ENCODE measurements at regions not wholly inside any gene's neighbourhood (a gene's known extent, or its start where the extent isn't known, plus 50 kb on each side); places are given as distances from the start of the nearest gene placed in this dataset.

DNA sequence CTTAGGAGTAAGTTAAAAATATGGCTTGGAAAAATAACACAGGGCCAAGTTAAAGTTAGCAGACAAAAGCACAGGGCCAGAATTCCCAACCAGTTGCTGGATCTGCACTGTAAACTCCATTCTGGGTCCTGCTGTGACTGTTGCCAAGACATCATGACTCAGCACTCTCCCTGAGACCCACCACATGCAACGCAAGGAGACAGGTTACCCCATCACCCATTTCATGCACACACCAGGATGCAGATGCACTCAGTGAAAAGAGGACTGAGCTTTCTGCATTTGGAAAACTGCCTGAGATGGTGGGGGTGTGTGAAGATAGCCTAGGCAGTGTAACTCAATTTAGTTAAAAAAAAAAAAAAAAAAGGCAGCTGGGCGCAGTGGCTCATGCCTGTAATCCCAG lies 97.6 kb upstream of the ZNF438 start:
- H3K9me3 Mint-ChIP-seq (ENCODE audit: unreplicated experiment), result no peaks in the 10 kb centered on the region
- Histone ChIP-seq H3K4me3 (ENCODE audit: insufficient read depth, low read depth, low read length) (no peak overlapping the region), H3K4me2 (ENCODE audit: low read length) (no peak overlapping the region), H3K27me3 (ENCODE audit: insufficient read depth, low read length) (no peaks in the 10 kb centered on the region), H3K36me3 (ENCODE audit: insufficient read depth, low read length) (no peaks in the 10 kb centered on the region), H3K9ac (ENCODE audit: low read length) (no peak overlapping the region), H4K20me1 (ENCODE audit: insufficient read depth, low read length) (no peaks in the 10 kb centered on the region), H3K9me3 (ENCODE audit: insufficient read depth, low read depth, low read length) (no peaks in the 10 kb centered on the region), H3K4me1 (ENCODE audit: insufficient read depth, low read length) (peaks cover 20% of the 10 kb centered on the region), H2AFZ (ENCODE audit: low read depth, low read length) (no peak overlapping the region), H3K27ac (ENCODE audit: low read depth, low read length) (peak overlapping the region; percentile 31), H3K79me2 (ENCODE audit: insufficient read depth, low read length) (no peaks in the 10 kb centered on the region)
- TF ChIP-seq, protein P1, sequence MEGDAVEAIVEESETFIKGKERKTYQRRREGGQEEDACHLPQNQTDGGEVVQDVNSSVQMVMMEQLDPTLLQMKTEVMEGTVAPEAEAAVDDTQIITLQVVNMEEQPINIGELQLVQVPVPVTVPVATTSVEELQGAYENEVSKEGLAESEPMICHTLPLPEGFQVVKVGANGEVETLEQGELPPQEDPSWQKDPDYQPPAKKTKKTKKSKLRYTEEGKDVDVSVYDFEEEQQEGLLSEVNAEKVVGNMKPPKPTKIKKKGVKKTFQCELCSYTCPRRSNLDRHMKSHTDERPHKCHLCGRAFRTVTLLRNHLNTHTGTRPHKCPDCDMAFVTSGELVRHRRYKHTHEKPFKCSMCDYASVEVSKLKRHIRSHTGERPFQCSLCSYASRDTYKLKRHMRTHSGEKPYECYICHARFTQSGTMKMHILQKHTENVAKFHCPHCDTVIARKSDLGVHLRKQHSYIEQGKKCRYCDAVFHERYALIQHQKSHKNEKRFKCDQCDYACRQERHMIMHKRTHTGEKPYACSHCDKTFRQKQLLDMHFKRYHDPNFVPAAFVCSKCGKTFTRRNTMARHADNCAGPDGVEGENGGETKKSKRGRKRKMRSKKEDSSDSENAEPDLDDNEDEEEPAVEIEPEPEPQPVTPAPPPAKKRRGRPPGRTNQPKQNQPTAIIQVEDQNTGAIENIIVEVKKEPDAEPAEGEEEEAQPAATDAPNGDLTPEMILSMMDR (IDR thresholded peaks at IDR 0.05; ENCODE audit: insufficient read depth, low read depth, low read length), result no peak
- TF ChIP-seq EZH2 (IDR thresholded peaks at IDR 0.05; ENCODE audit: insufficient read depth, low read length), result no peak
- H3K4me1 Mint-ChIP-seq (ENCODE audit: low read depth, unreplicated experiment), result peaks cover 15% of the 10 kb centered on the region
- peak; percentile 92 for FAIRE-seq
- DNase-seq (ENCODE audit: low read depth), result peak; percentile 93
- H3K27ac Mint-ChIP-seq (ENCODE audit: unreplicated experiment), result peak overlapping the region; percentile 34
- H3K4me3 Mint-ChIP-seq (ENCODE audit: unreplicated experiment), result no peak overlapping the region
- H3K36me3 Mint-ChIP-seq (ENCODE audit: low read depth, unreplicated experiment), result peaks cover 5% of the 10 kb centered on the region
- H3K27me3 Mint-ChIP-seq (ENCODE audit: low read depth, unreplicated experiment), result peaks cover 15% of the 10 kb centered on the region

DNA sequence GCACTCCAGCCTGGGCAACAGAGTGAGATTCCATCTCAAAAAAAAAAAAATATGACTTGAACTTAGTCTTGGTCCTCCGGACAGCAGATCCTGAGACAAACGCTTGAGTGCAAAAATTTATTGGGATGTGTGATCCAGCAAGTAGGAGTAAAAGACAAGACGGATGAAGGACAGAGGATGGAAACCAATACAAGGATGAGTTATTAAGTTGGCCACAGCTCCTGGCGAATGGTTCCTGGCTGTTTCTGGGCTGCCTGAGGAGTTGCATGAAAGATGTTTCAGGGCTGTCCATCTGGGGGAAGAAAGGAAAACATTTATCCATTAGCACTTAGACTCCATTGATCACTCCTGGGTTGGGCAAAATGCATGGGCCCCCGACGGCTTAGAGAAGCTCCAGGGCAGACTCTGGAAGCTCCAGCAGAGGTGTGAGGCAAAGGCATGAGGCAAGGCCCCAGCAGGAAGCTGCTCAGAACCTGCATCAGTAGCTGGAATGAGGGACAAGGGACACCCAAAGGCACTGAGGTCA lies 98.3 kb upstream of the ZNF438 start:
- no peak overlapping the region for H3K27ac Mint-ChIP-seq (ENCODE audit: unreplicated experiment)
- no peak overlapping the region for H3K27ac ChIP-seq (ENCODE audit: low read depth, low read length)
- peaks cover 25% of the 10 kb centered on the region for H3K4me1 ChIP-seq (ENCODE audit: insufficient read depth, low read length)
- H3K4me3 Mint-ChIP-seq (ENCODE audit: unreplicated experiment), result no peak overlapping the region
- H3K9me3 Mint-ChIP-seq (ENCODE audit: unreplicated experiment), result no peaks in the 10 kb centered on the region
- peaks cover 21% of the 10 kb centered on the region for H3K4me1 Mint-ChIP-seq (ENCODE audit: low read depth, unreplicated experiment)
- TF ChIP-seq, protein P1 (IDR thresholded peaks at IDR 0.05; ENCODE audit: insufficient read depth, low read depth, low read length), result no peak
- TF ChIP-seq EZH2 (IDR thresholded peaks at IDR 0.05; ENCODE audit: insufficient read depth, low read length), result no peak
- H3K79me2 ChIP-seq (ENCODE audit: insufficient read depth, low read length), result no peaks in the 10 kb centered on the region
- no peak overlapping the region for H3K4me3 ChIP-seq (ENCODE audit: insufficient read depth, low read depth, low read length)
- no peak overlapping the region for H2AFZ ChIP-seq (ENCODE audit: low read depth, low read length)
- FAIRE-seq (no peak), DNase-seq (ENCODE audit: low read depth) (no peak)
- H3K9ac ChIP-seq (ENCODE audit: low read length), result no peak overlapping the region
- H4K20me1 ChIP-seq (ENCODE audit: insufficient read depth, low read length), result no peaks in the 10 kb centered on the region
- H3K36me3 Mint-ChIP-seq (ENCODE audit: low read depth, unreplicated experiment), result peaks cover 5% of the 10 kb centered on the region
- H3K4me2 ChIP-seq (ENCODE audit: low read length), result no peak overlapping the region
- no peaks in the 10 kb centered on the region for H3K36me3 ChIP-seq (ENCODE audit: insufficient read depth, low read length)
- H3K27me3 ChIP-seq (ENCODE audit: insufficient read depth, low read length), result no peaks in the 10 kb centered on the region
- peaks cover 8% of the 10 kb centered on the region for H3K27me3 Mint-ChIP-seq (ENCODE audit: low read depth, unreplicated experiment)
- H3K9me3 ChIP-seq (ENCODE audit: insufficient read depth, low read depth, low read length), result no peaks in the 10 kb centered on the region

DNA sequence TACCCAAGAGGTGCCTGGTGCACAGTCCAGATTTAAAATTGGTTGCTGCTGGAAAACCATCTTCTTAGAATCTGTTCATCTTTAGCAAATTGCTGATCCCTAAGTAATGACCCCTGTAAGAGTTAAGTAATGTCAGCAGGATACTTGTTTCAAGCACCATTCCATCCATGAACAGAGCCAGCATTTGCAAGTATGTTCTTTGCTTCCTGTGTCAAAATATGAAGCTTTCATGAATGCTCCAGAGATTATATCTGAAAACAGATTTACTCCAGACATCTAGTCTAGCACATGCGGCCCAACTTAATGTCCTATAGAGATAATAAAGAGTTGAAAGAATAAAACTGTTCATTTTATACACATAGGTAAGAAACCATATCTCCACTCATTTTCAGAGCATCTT lies 98.7 kb upstream of the ZNF438 start:
- H3K27ac Mint-ChIP-seq (ENCODE audit: unreplicated experiment), result no peak overlapping the region

More for the DNA sequence above, 98.7 kb upstream of the ZNF438 start:
- Mint-ChIP-seq H3K27me3 (ENCODE audit: low read depth, unreplicated experiment) (peaks cover 5% of the 10 kb centered on the region), H3K36me3 (ENCODE audit: low read depth, unreplicated experiment) (peaks cover 5% of the 10 kb centered on the region), H3K4me3 (ENCODE audit: unreplicated experiment) (no peak overlapping the region), H3K9me3 (ENCODE audit: unreplicated experiment) (no peaks in the 10 kb centered on the region), H3K4me1 (ENCODE audit: low read depth, unreplicated experiment) (peaks cover 24% of the 10 kb centered on the region)
- Histone ChIP-seq H3K79me2 (ENCODE audit: insufficient read depth, low read length) (no peaks in the 10 kb centered on the region), H3K27ac (ENCODE audit: low read depth, low read length) (no peak overlapping the region), H3K27me3 (ENCODE audit: insufficient read depth, low read length) (no peaks in the 10 kb centered on the region), H3K9ac (ENCODE audit: low read length) (no peak overlapping the region), H3K4me2 (ENCODE audit: low read length) (no peak overlapping the region), H3K9me3 (ENCODE audit: insufficient read depth, low read depth, low read length) (no peaks in the 10 kb centered on the region), H3K4me3 (ENCODE audit: insufficient read depth, low read depth, low read length) (no peak overlapping the region), H3K4me1 (ENCODE audit: insufficient read depth, low read length) (peaks cover 30% of the 10 kb centered on the region), H2AFZ (ENCODE audit: low read depth, low read length) (no peak overlapping the region), H4K20me1 (ENCODE audit: insufficient read depth, low read length) (no peaks in the 10 kb centered on the region), H3K36me3 (ENCODE audit: insufficient read depth, low read length) (no peaks in the 10 kb centered on the region)
- no peak for TF ChIP-seq EZH2 (IDR thresholded peaks at IDR 0.05; ENCODE audit: insufficient read depth, low read length)
- TF ChIP-seq, protein P1 (IDR thresholded peaks at IDR 0.05; ENCODE audit: insufficient read depth, low read depth, low read length), result no peak
- FAIRE-seq (no peak), DNase-seq (ENCODE audit: low read depth) (no peak)

Data from astrocyte (in vitro differentiated cells and primary cell).